Bronchial epithelial cell (primary cell): ENCODE measurements at regions not wholly inside any gene's neighbourhood (a gene's known extent, or its start where the extent isn't known, plus 50 kb on each side); places are given as distances from the start of the nearest gene placed in this dataset.
"Not testable (repeated sequence)": the region's sequence is repeated elsewhere in the genome, so short reads cannot be mapped to it uniquely, and the experiment has no call there.

ENCODE experiments used
- DNase-seq: peaks from one replicate; pipeline ENCODE4 v3.0.0-alpha.2; 2010; ENCODE audit warnings: low read depth
- FAIRE-seq: peaks from 2 replicates; lab custom pipeline; 2011; peaks lifted over from hg19 to GRCh38; lab: Jason Lieb, UNC
- H3K27me3 ChIP-seq: 2 replicates; pipeline ENCODE4 v1.5.1; 2011; ENCODE audit warnings: low read length; ENCODE audit not compliant: control insufficient read depth, insufficient read depth
- H3K36me3 ChIP-seq: 2 replicates; pipeline ENCODE4 v1.5.1; 2011; ENCODE audit warnings: low read length; ENCODE audit not compliant: control insufficient read depth, insufficient read depth
- H3K4me3 ChIP-seq: 2 replicates; pipeline ENCODE4 v1.5.1; 2011; ENCODE audit warnings: mild to moderate bottlenecking, low read depth, low read length, control low read depth
- TF ChIP-seq, protein P1 (sequence below): IDR thresholded peaks from 2 replicates; pipeline ENCODE4 v1.5.1; 2011; ENCODE audit warnings: mild to moderate bottlenecking, moderate library complexity, low read length, control low read depth, inconsistent platforms; ENCODE audit not compliant: insufficient read depth, severe bottlenecking

- FAIRE-seq: no peak
- TF ChIP-seq, protein P1, sequence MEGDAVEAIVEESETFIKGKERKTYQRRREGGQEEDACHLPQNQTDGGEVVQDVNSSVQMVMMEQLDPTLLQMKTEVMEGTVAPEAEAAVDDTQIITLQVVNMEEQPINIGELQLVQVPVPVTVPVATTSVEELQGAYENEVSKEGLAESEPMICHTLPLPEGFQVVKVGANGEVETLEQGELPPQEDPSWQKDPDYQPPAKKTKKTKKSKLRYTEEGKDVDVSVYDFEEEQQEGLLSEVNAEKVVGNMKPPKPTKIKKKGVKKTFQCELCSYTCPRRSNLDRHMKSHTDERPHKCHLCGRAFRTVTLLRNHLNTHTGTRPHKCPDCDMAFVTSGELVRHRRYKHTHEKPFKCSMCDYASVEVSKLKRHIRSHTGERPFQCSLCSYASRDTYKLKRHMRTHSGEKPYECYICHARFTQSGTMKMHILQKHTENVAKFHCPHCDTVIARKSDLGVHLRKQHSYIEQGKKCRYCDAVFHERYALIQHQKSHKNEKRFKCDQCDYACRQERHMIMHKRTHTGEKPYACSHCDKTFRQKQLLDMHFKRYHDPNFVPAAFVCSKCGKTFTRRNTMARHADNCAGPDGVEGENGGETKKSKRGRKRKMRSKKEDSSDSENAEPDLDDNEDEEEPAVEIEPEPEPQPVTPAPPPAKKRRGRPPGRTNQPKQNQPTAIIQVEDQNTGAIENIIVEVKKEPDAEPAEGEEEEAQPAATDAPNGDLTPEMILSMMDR: no peak
- H3K36me3 ChIP-seq: no peaks in the 10 kb centered on the region
- no peak overlapping the region for H3K4me3 ChIP-seq
- H3K27me3 ChIP-seq: no peaks in the 10 kb centered on the region
- DNase-seq: no peak
Observed at GRCh38 chr9:38175423-38175822, 106.4 kb upstream of the SHB start.

GRCh38 chr9:38172586-38172985, 103.6 kb upstream of the SHB start:
- Histone ChIP-seq H3K36me3 (no peaks in the 10 kb centered on the region), H3K4me3 (no peak overlapping the region), H3K27me3 (no peaks in the 10 kb centered on the region)
- TF ChIP-seq, protein P1: no peak
- DNase-seq (no peak), FAIRE-seq (no peak)

GRCh38 chr9:38171926-38172325, 102.9 kb upstream of the SHB start:
- H3K36me3 ChIP-seq: no peaks in the 10 kb centered on the region
- no peaks in the 10 kb centered on the region for H3K27me3 ChIP-seq
- no peak for DNase-seq
- FAIRE-seq: no peak
- TF ChIP-seq, protein P1: no peak
- H3K4me3 ChIP-seq: no peak overlapping the region

DNA sequence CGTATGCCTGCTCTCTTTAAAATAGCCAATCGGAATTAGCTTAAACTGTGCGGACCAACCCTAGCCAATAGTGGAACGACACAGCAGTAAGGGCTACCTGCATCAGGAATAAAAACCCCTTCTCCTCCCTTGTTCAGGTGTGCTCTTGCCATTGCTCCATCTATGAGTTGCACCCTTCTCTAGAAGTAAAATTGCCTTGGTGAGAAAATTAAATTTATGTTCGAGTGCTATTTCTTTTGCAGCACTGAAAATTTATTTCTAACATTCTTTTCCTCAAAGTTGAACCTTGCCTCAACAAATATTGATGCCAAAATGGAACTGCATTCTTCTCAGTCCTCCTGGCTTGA, 102.5 kb upstream of the SHB start:
- DNase-seq: no peak
- no peak for FAIRE-seq
- Histone ChIP-seq H3K4me3 (no peak overlapping the region), H3K27me3 (no peaks in the 10 kb centered on the region), H3K36me3 (no peaks in the 10 kb centered on the region)
- TF ChIP-seq, protein P1: no peak

- DNase-seq: peak; percentile 96
- H3K36me3 ChIP-seq, FAIRE-seq, H3K4me3 ChIP-seq, H3K27me3 ChIP-seq: not testable (repeated sequence)
Observed at GRCh38 chr9:38170763-38171537, 101.9 kb upstream of the SHB start.

GRCh38 chr9:38170155-38170554, 101.1 kb upstream of the SHB start:
- FAIRE-seq, H3K27me3 ChIP-seq, H3K36me3 ChIP-seq, DNase-seq, H3K4me3 ChIP-seq: not testable (repeated sequence)

GRCh38 chr9:38166501-38166900, 97.5 kb upstream of the SHB start:
- H3K4me3 ChIP-seq: no peak overlapping the region
- DNase-seq (no peak), FAIRE-seq (no peak)
- TF ChIP-seq, protein P1: no peak
- H3K36me3 ChIP-seq: no peaks in the 10 kb centered on the region
- no peaks in the 10 kb centered on the region for H3K27me3 ChIP-seq
